Lung (tissue), 11 donors: ENCODE measurements at regions not wholly inside any gene's neighbourhood (a gene's known extent, or its start where the extent isn't known, plus 50 kb on each side); places are given as distances from the start of the nearest gene placed in this dataset.

Experiments used
- ATAC-seq: fragments of 200-7000 bp; cut with Tn5 transposase; one replicate; pipeline ENCODE4 v1.9.1; 2020; ENCODE audit warnings: moderate number of reproducible peaks; ENCODE audit not compliant: insufficient read depth, low FRiP score
- DNase-seq, 3 donors: peaks; one replicate each; pipeline ENCODE4 v3.0.0-alpha.2; 2013 to 2017
- H3K27ac ChIP-seq, 2 donors: one replicate each; pipeline ENCODE4 v1.5.1; 2013; ENCODE audit warnings: mild to moderate bottlenecking in 2 of 2, moderate library complexity in 2 of 2, control low read depth in 1 of 2, inconsistent platforms in 1 of 2, low read depth in 1 of 2, low read length in 1 of 2
- H3K27me3 ChIP-seq, 3 donors: one replicate each; pipeline ENCODE4 v1.5.1; 2013; ENCODE audit warnings: low read length in 2 of 3; ENCODE audit not compliant: control insufficient read depth in 3 of 3, insufficient read depth in 3 of 3
- H3K36me3 ChIP-seq, 4 donors: one replicate each; pipeline ENCODE4 v1.5.1; 2013; ENCODE audit warnings: low read length in 4 of 4, mild to moderate bottlenecking in 1 of 4, moderate library complexity in 1 of 4; ENCODE audit not compliant: control insufficient read depth in 4 of 4, insufficient read depth in 4 of 4
- H3K4me1 ChIP-seq, 5 donors: one replicate each; pipeline ENCODE4 v1.5.1; 2013; ENCODE audit warnings: low read length in 5 of 5, mild to moderate bottlenecking in 2 of 5, moderate library complexity in 1 of 5; ENCODE audit not compliant: control insufficient read depth in 5 of 5, insufficient read depth in 5 of 5
- H3K4me3 ChIP-seq: one replicate; pipeline ENCODE4 v1.5.1; 2013; ENCODE audit warnings: mild to moderate bottlenecking, control low read depth, moderate library complexity
- H3K9ac ChIP-seq, 2 donors: one replicate each; pipeline ENCODE4 v1.5.1; 2013; ENCODE audit warnings: low read length in 2 of 2, control low read depth in 1 of 2; ENCODE audit not compliant: insufficient read depth in 1 of 2
- H3K9me3 ChIP-seq, 4 donors: one replicate each; pipeline ENCODE4 v1.5.1; 2013; ENCODE audit warnings: low read length in 3 of 4, mild to moderate bottlenecking in 1 of 4, moderate library complexity in 1 of 4; ENCODE audit not compliant: control insufficient read depth in 4 of 4, insufficient read depth in 3 of 4
- WGBS, 2 donors: extraction: QIAGEN DNeasy Blood & Tissue Kit; methylation state at CpG; one replicate each; pipeline ENCODE4 v1.1.7; 2013; 5-methylcytosine and 5-hydroxymethylcytosine counted together
- TF ChIP-seq, protein P1 (sequence below): IDR thresholded peaks from 2 replicates; pipeline ENCODE4 v1.5.1; 2012; ENCODE audit warnings: mild to moderate bottlenecking; ENCODE audit errors: control extremely low read depth, extremely low read depth
- donor health status: control.
- donor health status: control.
- donor health status: Bipolar disorder and iron deficiency.
- donor health status: healthy.
- donor health status: DM: yes; HTN: yes; CAD: no.

DNA sequence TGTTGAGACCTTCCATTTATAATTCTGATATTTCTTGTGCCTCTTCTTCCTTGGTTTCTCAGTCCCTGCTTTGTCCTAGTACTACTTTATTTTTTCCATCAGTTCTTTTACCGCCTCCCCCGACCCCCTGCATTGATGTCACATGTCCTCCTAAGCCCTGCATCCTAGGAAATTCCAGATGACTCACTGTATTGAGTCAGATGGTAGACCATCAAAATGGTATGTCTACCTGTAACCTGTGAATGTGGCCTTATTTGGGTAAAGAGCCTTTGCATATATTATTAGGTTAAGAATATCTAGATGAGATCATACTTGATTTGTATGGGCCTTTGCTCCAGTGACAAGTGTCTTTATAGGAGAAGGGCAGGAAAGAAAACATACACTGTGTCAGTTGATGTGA is 515.3 kb upstream of the CA10 start:
- H3K27ac ChIP-seq: no peak overlapping the region
- H3K4me1 ChIP-seq: no peaks in the 10 kb centered on the region
- no peaks in the 10 kb centered on the region for H3K27me3 ChIP-seq
- DNase-seq (no peak), ATAC-seq (no peak)
- no peaks in the 10 kb centered on the region for H3K36me3 ChIP-seq
- no peak overlapping the region for H3K4me3 ChIP-seq
- TF ChIP-seq, protein P1, sequence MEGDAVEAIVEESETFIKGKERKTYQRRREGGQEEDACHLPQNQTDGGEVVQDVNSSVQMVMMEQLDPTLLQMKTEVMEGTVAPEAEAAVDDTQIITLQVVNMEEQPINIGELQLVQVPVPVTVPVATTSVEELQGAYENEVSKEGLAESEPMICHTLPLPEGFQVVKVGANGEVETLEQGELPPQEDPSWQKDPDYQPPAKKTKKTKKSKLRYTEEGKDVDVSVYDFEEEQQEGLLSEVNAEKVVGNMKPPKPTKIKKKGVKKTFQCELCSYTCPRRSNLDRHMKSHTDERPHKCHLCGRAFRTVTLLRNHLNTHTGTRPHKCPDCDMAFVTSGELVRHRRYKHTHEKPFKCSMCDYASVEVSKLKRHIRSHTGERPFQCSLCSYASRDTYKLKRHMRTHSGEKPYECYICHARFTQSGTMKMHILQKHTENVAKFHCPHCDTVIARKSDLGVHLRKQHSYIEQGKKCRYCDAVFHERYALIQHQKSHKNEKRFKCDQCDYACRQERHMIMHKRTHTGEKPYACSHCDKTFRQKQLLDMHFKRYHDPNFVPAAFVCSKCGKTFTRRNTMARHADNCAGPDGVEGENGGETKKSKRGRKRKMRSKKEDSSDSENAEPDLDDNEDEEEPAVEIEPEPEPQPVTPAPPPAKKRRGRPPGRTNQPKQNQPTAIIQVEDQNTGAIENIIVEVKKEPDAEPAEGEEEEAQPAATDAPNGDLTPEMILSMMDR: no peak
- H3K9ac ChIP-seq: no peak overlapping the region
- WGBS, 2 donors: 81 to 85% methylated on average over 2 of the region's 2 CpGs
- peaks cover 0 to 7% (median 3%) of the 10 kb centered on the region in 4 donors for H3K9me3 ChIP-seq

DNA sequence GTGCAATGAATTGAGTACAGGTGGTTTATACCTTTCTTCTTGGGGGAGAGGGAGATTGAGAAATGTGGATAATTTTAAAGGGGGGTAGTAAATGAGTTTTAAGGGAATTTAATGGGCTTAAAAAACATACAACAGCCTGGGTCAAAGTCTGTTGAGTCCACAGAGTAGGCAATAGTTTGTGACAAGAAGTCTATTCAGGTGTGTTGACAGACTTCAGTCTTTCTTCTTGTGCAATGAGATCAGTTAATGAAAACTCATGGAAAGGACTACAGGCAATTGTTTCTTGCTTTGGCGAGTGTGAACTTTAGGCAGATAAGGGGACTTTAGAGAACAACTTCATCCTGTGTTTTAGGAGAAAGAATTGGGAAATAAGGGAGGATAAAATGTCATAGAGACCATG is 507.8 kb upstream of the CA10 start:
- ATAC-seq: no peak
- Histone ChIP-seq H3K27me3 (no peaks in the 10 kb centered on the region), H3K9ac (no peak overlapping the region), H3K4me3 (no peak overlapping the region), H3K9me3 (peaks cover 0 to 5% (median 2%) of the 10 kb centered on the region in 4 donors), H3K4me1 (no peaks in the 10 kb centered on the region), H3K36me3 (no peaks in the 10 kb centered on the region), H3K27ac (no peak overlapping the region)
- no peak for DNase-seq
- WGBS, 2 donors: 74 to 96% methylated on average over 1 of the region's 1 CpG
- TF ChIP-seq, protein P1: no peak

DNA sequence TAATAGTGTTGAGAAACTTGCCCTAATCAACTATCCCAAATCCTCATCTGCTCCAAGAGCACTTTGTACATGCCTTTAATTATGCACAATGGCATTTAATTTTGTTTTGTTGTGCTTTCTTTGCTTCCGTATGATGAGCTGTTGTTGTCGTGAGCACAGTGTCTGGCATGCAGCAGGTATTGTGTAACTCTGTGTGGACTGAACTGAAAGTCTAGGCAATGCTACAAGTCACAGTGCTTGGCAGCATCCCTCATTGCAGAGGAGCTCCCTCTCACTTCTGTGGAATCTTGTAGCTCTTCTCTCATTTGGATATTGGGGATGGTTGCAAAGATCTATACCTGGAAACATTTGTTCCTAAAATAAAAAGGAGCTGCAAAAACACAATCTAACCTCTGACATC is 502.2 kb upstream of the CA10 start:
- Histone ChIP-seq H3K9ac (no peak overlapping the region), H3K27me3 (no peaks in the 10 kb centered on the region), H3K9me3 (no peaks in the 10 kb centered on the region), H3K4me3 (no peak overlapping the region), H3K4me1 (no peaks in the 10 kb centered on the region), H3K27ac (no peak overlapping the region), H3K36me3 (no peaks in the 10 kb centered on the region)
- no peak for ATAC-seq
- TF ChIP-seq, protein P1: no peak
- peak in 1 of 3 donors; percentile 2 for DNase-seq
- WGBS, 2 donors: 76 to 89% methylated on average over 2 of the region's 2 CpGs

DNA sequence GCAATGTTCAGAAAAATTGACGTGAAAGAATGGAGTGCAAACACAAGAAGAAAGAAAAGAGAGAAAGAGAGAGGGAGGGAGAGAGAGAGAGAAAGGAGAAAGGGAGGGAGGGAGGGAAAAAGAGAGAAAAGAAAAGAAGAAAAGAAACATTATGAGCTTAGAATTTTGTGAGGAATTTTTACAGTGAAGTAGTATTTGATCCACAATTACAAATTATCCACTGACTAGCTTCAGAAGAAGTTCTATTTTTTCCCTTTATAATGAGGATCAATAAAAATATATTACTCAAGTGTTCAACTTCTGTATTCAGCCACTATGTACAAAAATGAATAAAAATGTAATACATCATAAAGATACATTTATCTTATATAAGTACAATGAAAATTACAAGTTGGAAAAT is 494.5 kb upstream of the CA10 start:
- Histone ChIP-seq H3K36me3 (no peaks in the 10 kb centered on the region), H3K27me3 (no peaks in the 10 kb centered on the region)
- 76 to 86% methylated on average over 1 of the region's 1 CpG for WGBS, 2 donors

More for the DNA sequence above, 494.5 kb upstream of the CA10 start:
- H3K9me3 ChIP-seq: no peaks in the 10 kb centered on the region
- TF ChIP-seq, protein P1: no peak
- no peak overlapping the region for H3K9ac ChIP-seq
- DNase-seq (no peak), ATAC-seq (no peak)
- H3K4me1 ChIP-seq: no peaks in the 10 kb centered on the region
- no peak overlapping the region for H3K27ac ChIP-seq
- no peak overlapping the region for H3K4me3 ChIP-seq
